ENCODE measurements at regions not wholly inside any gene's neighbourhood (a gene's known extent, or its start where the extent isn't known, plus 50 kb on each side); places are given as distances from the start of the nearest gene placed in this dataset.

DNA sequence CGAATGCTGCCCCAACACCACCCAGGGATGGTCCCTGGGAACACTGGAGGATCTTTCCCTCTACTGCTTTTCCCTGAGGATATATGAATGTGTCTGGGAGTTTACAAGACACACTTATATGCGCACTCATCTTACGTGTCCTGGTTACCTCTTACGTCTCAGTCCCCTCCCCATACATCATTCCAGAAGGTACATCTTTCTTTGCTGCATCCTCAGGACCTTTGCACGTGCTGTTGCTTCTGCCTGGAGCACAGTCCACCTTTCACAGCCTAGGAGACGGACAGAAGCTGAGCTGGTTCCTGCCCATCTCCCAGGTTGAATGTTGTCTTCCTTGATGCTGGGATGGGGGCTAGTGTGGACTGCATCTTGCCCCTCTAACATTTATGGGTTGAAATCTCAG, 153.0 kb upstream of the FOXF1 start:
- TF ChIP-seq EP300 (IDR thresholded peaks at IDR 0.05; ENCODE audit: borderline replicate concordance) (no peak), NFIC (IDR thresholded peaks at IDR 0.05) (no peak), RAD21 (IDR thresholded peaks at IDR 0.05; ENCODE audit: low read depth) (no peak), CREB1 (IDR thresholded peaks at IDR 0.05; ENCODE audit: low read depth) (no peak), TCF12 (IDR thresholded peaks at IDR 0.05; ENCODE audit: low read depth) (no peak), TAF1 (IDR thresholded peaks at IDR 0.05; ENCODE audit: low read depth) (no peak), FOXM1 (IDR thresholded peaks at IDR 0.05; ENCODE audit: borderline replicate concordance, low read depth) (no peak), YY1 (IDR thresholded peaks at IDR 0.05; ENCODE audit: low read depth) (no peak), TEAD4 (IDR thresholded peaks at IDR 0.05) (no peak), EGR1 (IDR thresholded peaks at IDR 0.05) (no peak), ZBTB7A (IDR thresholded peaks at IDR 0.05; ENCODE audit: low read depth) (no peak)
- TF ChIP-seq, protein P1, sequence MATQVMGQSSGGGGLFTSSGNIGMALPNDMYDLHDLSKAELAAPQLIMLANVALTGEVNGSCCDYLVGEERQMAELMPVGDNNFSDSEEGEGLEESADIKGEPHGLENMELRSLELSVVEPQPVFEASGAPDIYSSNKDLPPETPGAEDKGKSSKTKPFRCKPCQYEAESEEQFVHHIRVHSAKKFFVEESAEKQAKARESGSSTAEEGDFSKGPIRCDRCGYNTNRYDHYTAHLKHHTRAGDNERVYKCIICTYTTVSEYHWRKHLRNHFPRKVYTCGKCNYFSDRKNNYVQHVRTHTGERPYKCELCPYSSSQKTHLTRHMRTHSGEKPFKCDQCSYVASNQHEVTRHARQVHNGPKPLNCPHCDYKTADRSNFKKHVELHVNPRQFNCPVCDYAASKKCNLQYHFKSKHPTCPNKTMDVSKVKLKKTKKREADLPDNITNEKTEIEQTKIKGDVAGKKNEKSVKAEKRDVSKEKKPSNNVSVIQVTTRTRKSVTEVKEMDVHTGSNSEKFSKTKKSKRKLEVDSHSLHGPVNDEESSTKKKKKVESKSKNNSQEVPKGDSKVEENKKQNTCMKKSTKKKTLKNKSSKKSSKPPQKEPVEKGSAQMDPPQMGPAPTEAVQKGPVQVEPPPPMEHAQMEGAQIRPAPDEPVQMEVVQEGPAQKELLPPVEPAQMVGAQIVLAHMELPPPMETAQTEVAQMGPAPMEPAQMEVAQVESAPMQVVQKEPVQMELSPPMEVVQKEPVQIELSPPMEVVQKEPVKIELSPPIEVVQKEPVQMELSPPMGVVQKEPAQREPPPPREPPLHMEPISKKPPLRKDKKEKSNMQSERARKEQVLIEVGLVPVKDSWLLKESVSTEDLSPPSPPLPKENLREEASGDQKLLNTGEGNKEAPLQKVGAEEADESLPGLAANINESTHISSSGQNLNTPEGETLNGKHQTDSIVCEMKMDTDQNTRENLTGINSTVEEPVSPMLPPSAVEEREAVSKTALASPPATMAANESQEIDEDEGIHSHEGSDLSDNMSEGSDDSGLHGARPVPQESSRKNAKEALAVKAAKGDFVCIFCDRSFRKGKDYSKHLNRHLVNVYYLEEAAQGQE (IDR thresholded peaks at IDR 0.05; ENCODE audit: low read depth) = no peak
- TF ChIP-seq, protein P2, sequence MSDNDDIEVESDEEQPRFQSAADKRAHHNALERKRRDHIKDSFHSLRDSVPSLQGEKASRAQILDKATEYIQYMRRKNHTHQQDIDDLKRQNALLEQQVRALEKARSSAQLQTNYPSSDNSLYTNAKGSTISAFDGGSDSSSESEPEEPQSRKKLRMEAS (IDR thresholded peaks at IDR 0.05) = no peak
- TF ChIP-seq, protein P3, sequence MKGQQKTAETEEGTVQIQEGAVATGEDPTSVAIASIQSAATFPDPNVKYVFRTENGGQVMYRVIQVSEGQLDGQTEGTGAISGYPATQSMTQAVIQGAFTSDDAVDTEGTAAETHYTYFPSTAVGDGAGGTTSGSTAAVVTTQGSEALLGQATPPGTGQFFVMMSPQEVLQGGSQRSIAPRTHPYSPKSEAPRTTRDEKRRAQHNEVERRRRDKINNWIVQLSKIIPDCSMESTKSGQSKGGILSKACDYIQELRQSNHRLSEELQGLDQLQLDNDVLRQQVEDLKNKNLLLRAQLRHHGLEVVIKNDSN (IDR thresholded peaks at IDR 0.05) = no peak

Data from Ishikawa (cell line).